Gastroesophageal sphincter (tissue), 3 donors: ENCODE measurements at regions not wholly inside any gene's neighbourhood (a gene's known extent, or its start where the extent isn't known, plus 50 kb on each side); places are given as distances from the start of the nearest gene placed in this dataset.

ENCODE experiments used
- CTCF ChIP-seq, 4 experiments: fragments of 200-600 bp in 2 of 4; fragments of 450-650 bp in 2 of 4; sonication (generic) in 1 of 4; IDR thresholded peaks; one replicate each; pipeline ENCODE4 v1.5.1; 2017 to 2019; ENCODE audit warnings: antibody characterized with exemption in 4 of 4, mild to moderate bottlenecking in 2 of 4, moderate library complexity in 2 of 4
- POLR2A ChIP-seq, 2 donors: fragments of 450-650 bp; IDR thresholded peaks; one replicate each; pipeline ENCODE4 v1.6.1; 2017; ENCODE audit warnings: antibody characterized with exemption in 2 of 2, mild to moderate bottlenecking in 2 of 2, moderate library complexity in 1 of 2
- POLR2AphosphoS5 ChIP-seq: sonication (generic); formaldehyde crosslinking; IDR thresholded peaks from one replicate; pipeline ENCODE4 v1.6.1; 2017; ENCODE audit warnings: antibody characterized with exemption

GRCh38 chr6:135594000-135594399, 96.5 kb upstream of the AHI1 start:
- no peak for TF ChIP-seq CTCF (IDR thresholded peaks at IDR 0.05)
- no peak for TF ChIP-seq POLR2A (IDR thresholded peaks at IDR 0.05)
- no peak for TF ChIP-seq POLR2AphosphoS5
